HG03354 (cell line): ENCODE measurements at regions not wholly inside any gene's neighbourhood (a gene's known extent, or its start where the extent isn't known, plus 50 kb on each side); places are given as distances from the start of the nearest gene placed in this dataset.

Source experiments
- ATAC-seq: cut with Tn5 transposase; IDR thresholded peaks from one replicate; pipeline ENCODE4 v1.9.1; 2021; ENCODE audit warnings: mild to moderate bottlenecking; ENCODE audit not compliant: unreplicated experiment, poor library complexity, severe bottlenecking

DNA sequence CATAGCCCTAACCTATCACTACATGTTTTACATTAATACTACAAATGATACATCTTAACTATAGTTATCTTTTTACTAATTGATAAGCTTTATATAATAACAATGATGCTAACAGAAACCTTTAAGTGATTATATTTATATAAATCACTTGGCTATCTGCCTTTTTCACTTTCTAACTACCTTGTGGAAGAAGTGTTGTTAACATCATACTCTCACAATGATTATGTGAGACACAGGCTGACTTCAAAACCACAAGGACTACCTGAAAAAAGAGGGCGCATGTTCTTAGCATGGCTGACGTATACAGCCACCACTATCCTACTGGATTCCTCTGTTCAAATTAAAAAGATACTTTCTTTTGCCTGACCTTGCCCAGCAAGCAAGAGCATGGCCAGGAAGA is 135.3 kb upstream of the SOX5 start:
- ATAC-seq = no peak

DNA sequence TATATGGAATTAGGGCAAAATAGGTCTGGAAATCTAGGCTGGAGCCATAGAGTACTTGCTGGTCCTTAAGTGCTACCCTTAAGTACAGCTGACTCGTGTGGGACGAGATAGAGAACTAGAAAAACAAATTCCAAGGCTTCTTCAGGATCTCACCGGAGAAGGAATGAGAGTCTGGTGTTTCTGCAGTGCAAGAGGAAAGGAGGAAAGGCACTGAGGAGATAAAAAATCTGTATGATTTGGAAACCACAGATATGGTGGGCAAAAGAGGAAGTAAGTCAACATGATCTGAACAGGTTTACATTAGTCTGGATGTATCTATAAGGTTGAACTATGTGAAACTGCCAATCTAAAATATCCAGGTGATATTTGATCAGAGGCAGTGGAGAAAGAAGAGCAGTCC is 134.4 kb upstream of the SOX5 start:
- no peak for ATAC-seq

DNA sequence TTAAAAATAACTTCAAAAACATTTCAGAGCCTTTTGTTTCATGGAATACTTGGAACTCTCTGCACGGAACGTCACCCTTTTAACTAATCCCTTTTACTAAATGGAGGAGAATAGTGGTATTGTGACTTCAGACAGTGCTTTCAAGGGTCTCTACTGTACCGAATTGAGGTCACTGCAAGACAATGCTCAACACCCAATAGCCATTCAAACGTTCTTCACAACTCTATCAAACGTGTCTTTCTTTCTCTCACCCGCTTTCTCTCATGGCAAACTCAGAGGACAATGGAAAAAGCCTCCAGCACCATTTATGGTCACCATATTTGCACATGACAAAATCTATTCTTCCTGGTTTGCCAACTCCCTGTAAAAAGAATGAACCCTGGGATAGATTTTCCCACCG is 132.1 kb upstream of the SOX5 start:
- ATAC-seq = no peak

DNA sequence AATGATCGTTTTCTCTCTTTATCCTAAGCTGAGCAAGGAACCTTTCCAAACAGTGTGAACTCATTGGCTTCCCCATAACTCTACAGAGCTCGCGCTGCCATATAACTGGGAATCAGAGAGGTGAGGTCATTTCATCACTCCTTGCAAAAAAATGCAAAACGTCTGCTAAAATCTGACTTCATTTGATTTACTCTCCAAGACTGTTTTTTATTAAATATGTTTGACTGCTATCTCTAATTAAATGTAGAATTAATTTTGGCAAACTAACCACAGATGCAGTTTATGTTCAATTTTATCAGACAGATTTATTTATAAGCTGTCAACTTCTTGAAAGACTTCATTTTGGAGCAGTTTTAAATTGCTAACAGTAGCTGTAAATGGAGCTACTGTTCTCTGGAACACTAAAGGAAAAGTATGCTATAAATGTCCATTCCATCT is 131.6 kb upstream of the SOX5 start:
- ATAC-seq = no peak

DNA sequence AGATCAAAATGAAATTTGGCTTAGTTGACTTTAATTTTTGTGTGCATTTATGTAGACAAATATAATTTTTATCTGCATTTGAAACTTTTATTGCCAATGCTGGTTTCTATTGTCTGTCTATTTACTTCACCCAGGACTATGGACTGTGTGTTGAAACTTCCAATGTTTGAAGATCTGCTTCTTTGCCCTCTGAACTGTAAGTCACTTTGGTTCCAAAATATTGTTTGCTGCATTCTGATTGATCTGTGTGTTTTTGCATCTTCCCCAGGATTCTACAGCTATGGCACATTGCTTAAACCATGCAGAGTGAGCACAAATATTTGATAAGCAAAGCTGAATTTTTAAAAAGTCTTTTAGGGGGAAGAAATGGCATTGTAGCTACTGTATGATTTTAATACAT is 131.0 kb upstream of the SOX5 start:
- ATAC-seq = no peak

DNA sequence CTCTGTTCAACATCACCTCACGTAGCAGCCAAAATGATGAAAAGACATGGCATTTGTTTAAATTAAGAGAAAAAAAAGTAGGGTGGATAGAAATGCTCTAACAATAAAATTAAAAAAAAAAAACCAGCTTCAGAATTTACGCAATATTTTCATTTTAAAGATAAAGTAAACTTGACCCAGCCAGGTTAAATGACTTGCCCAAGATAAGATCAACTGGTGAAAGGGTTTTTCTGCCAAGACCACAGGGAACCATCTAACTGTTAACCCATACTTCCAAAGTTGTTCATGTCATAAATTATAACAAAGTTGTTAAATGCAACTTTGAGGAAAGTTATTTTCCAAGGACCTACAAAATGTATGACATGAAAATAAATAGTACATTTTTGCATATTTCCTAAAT is 129.6 kb upstream of the SOX5 start:
- ATAC-seq = no peak

DNA sequence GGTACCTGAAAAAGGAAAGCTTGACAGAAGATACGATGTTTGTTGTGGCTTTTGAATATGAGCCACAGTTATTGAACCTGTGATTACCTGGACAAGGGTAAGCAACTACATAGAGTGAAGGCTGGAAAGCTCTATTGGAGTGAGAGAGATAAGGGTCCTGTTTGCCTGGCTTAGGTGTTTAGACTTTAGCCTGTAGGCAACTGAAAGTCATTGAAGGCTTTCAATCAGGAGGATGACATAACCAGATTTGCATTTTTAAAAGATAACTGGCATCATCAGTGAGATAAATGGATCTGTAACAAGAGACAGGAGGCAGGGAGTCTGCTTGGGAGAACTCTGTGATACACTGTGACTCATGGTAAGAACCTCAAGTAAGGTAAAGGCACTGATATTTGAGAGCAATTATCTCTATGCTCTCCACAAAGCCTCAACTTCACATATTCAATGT is 128.9 kb upstream of the SOX5 start:
- no peak for ATAC-seq

DNA sequence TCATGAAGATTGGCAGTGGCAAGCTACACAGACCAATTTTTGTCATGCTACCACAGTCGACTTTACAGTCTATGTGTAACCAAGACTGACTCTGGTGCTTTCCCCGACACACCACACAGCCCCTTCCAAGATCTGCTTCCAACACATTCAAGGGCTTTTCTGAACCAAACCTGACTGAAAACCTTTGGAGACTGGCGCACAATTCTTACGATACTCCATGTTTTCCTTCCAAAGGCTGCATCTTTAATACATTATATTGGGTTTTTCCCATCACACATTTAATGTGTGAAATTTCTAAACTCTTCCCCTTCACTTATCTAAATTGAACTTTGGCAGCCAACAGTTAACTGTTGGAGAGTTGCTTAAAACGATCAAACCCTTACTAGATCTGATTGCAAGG is 127.7 kb upstream of the SOX5 start:
- no peak for ATAC-seq

DNA sequence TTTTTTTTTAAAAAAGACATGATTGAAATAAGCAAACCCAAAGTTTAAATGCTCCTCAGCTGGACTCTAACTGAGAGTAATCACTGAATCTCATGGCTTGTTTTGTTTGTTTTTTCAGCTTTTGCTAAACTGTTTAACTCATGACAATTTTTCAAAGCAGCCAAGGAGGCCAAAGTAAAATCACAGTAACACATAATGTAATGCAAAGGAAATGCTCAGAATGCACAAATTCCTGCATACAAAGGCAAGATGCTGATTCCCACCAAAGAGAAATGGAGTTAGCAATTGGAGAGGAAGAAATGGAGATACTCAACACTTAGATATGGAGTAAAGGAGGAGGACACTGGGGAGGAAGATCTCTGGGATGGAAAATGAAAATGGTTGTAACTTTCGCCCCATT is 126.2 kb upstream of the SOX5 start:
- no peak for ATAC-seq

DNA sequence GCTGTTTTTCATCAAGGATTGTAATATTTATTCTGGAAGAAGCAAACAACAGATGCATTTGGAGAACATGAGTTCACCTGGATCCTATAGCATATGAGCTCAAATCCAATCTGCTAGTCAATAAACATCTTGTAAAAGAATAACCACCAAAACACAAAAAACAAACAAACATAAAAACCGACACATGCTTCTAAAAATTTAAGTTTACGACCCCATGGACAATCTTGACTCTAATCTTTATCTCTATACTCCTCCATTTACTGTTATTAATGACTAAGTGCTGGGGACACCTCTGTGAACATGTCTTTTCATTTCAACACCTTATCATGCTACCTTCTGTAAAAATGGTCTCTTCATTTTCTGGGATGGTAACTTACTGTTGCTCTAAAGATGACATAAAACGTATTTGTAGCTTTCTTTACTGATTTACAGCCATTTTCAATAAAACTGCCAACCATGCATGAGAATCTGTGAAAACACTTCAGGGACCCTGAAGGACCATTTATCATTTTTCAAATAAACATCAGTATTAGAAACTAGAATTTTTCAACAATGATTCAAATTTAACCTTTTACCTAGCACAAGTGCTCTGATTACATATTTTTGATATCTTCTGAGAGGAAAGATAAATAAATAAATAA is 123.8 kb upstream of the SOX5 start:
- no peak for ATAC-seq

DNA sequence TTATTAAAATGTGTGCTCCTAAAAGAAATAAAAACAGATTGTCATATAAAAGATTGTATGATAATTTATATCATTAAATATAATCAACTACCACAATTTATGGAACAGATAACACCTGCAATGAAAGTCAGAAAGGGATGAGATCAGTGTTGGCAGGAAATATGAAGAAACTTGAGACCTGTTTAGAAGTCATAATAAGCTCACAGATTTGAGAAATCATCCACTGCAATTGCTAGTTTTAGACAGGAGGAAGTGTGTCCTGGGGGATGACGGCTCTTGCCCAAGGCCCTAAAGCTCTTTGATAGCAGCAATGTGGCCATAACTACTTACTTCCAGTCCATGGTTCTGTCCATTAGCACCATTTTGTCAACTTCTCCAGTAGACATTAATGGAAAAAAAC is 122.8 kb upstream of the SOX5 start:
- ATAC-seq = no peak

DNA sequence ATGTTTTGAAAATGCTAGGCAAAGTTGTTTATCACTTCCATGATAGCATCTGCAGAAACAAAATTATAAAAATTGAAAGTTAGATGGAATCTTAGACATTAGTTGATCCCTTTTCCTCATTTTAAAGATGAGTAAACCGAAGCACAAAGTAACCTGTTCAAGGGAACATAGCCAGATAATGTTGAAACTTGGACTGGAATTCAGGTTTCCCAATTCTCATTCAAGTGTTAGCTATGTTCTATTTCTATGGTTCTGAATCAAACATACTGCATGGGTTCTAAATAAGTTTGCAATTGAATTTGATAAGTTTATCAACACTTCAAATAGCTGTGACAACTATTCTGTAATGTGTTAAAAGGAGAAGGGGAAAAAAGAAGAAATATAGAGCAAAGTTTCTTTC is 122.4 kb upstream of the SOX5 start:
- no peak for ATAC-seq

DNA sequence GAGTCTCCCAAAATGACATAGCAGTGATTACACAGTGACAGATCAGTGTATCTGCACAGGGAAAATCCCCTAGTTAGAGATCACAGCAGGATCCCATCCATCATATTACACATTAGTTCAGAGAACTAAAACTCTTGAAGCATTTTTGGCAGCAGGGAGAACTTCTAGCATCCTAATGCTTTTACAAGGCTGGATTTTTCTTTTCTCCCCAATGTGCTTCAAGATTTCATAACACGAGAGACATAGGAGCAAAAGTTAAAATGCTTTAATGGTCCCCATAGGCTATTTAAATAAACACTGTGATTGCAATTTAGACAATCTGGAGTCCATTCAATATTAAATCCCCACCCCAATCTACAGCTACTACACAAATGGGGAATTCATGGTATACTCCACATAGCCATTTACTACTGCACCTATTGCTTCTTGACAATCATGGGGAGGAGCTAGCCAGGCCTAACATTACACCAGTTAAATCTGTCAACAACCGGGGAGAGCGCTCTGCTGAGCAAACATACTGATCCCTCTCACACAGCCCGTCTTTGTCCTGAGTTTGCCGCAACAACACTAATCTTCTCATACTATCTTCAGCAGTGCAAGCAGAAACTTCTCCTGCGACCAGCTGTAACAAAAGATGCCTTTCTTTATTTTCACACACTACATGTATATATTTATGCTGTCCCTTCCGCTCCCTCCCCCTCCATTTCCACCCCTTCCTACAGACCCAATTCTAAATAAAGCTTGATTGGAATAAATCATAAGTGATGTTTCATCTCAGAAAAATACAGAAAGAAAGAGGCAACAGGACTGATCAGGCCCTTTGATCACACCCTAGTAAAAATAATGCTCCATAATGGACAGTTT is 120.3 kb upstream of the SOX5 start:
- ATAC-seq = no peak

DNA sequence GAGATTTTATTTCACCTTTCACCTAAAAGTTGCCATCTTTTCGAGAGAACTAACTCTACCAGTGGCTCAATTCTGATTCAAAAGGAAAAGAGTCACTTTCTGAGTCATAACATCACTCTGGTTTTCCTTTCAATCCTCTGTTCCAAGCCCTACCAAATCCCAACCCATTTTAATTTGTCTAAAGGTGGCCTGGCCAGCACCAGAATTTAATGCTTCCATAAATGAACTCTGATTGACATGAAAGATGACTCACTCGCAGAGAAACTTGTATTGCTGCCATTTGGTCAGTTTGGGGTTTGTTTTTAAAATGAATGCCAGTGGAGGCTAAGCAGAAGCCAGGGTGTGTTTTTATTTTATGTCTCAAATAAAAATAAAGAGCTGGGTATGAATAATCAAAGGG is 117.4 kb upstream of the SOX5 start:
- no peak for ATAC-seq

DNA sequence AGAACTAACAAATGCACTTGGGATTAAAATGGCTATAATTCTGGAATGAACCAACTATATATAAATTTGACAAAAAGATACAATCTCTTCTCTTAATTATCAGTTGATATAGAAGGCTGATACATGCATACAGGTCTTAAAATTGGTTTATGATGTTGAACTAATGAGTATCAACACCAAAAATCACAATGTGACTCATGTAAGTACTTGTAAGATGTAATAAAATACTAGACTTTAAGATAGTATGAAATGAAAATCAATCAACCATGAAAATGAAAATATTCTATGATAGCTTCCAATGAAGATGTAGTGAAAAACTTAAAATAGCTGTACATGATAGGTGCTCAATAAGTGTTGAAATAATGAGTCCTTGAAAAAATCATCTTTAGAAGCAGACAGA is 116.6 kb upstream of the SOX5 start:
- ATAC-seq = no peak

DNA sequence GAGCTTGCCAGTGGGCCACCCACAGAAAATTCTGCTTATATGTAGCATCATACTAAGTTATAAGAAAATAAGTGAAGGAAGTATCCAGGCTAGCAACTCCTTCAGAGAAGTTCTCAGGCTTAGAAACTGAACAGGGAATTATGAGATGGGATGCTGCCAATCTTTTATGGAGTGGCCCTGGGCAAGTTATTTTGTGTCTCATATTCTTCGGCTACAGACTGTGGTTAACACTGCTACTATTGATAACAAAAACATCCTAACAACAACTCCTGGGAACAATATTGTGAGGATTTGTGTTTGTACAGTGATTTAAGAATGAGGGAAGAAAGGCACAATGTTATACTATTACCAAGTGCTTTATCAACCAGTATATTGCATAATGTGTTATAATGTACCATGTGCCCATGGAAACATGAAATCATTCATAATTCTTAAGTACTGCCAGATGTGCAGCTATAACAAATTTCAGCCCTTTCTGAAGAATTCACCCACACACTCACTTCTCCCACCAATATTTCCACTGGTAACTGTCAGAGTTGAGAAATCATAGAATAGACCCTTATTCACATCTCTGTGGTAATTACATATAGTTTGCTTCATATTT is 113.3 kb upstream of the SOX5 start:
- ATAC-seq = no peak

DNA sequence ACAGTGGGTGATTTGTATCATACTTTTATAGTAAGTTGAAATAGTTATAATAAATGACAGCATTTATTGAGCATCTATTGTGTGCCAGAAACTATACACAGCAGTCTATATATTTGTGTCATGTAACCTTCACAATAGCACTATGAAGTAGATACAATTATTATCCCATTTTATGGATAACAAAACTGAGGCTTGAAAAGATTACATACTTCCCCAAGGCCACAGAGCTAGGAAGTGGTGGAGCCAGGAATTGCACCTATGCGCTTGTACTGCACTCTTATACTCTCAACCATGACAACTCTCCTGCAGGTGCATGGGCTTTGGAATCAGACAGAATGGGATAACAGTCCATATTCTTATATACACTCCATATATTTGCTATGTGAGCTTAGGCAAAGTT is 110.6 kb upstream of the SOX5 start:
- ATAC-seq = no peak

DNA sequence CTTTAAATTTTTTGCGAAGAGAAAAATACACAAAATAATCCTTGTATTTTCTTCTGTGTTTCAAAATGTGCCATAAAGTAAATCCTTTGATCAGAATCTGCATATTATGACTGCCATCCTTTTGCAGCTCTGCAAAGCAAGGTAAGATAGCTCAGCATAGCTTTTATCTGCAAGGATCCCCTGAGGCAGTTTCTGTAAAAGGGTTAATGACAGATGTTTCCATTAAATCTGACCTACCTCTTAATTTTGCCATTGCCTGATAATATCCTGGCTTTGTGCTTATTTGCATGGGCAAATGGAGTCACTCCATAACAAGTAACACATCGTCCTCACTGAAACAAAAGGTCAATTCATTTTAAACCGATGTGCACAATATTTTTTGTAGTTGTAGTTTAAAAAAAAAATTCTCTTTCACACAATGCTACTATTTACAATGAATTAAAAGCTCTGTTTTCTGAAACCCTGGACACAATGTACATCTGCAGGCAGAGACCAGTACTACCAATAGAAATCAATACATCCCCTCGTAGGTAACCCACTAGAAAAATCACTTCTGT is 108.5 kb upstream of the SOX5 start:
- no peak for ATAC-seq

DNA sequence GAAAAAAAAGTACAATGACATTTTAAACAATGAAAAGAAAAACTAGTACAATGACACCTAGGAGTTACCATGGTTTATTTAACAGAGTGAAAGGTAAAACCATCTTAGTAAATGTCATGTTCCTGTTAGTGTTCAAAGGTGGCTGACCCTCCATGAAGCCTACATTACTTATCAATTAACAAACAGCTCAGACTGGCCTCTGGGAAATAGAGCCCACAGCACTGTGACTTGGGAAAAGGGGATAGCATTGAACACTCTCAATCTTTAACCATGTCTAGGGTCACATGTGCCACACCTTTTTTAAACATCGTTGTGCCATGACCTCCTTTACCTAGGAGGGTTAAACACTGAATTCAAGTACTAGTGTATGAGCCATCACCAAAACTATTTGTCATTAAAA is 106.3 kb upstream of the SOX5 start:
- ATAC-seq = no peak

DNA sequence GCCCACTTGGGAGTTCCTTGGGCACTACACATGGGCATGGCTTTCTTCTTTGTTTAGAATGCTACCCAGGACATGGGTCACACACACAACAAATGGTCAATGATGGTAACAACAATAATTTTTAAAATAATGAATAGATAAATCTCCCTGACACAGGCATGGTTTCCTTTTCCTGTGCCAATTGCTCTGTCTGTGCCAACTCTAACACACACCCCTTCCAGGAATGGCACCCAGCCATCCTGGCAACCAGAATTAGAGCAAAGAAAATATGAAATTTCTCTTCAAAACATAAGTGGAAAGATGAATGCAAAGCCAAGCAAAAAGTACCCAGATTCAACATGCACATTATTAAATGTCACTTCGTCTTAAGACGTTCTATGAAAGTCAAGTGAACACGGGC is 104.9 kb upstream of the SOX5 start:
- no peak for ATAC-seq

DNA sequence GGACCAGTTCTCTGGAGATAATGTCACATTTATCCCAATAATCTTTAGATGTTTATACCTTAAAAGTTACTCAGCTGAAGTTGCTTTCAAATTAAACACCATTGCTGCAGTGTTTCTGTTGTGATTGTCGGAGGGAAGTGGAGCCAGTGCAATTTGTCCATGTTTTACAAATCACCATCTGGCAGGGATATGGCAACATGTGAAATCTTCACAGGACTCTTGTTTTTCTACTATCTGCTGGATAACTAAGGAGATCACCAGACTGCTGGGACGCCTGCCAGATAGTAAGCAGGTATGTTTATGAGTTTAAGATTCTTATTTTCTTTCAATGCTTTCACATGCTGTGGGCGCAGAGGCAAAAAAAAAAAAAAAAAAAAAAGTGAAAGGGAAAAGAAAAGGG is 100.3 kb upstream of the SOX5 start:
- ATAC-seq = no peak
